Liver (tissue), 8 donors: ENCODE measurements at regions not wholly inside any gene's neighbourhood (a gene's known extent, or its start where the extent isn't known, plus 50 kb on each side); places are given as distances from the start of the nearest gene placed in this dataset.

Experiments used
- DNase-seq: peaks from one replicate; pipeline ENCODE4 v3.0.0-alpha.2; 2017; ENCODE audit warnings: low spot score
- H3K27ac ChIP-seq, 2 donors: one replicate each; pipeline ENCODE4 v1.7.0; 2013; ENCODE audit warnings: inconsistent platforms in 2 of 2, low read length in 2 of 2, control low read depth in 1 of 2, low read depth in 1 of 2, mild to moderate bottlenecking in 1 of 2
- H3K27me3 ChIP-seq, 4 donors: one replicate each; pipeline versions ENCODE4 v1.6.1 to v1.7.0; 2013; ENCODE audit warnings: low read length in 3 of 4, inconsistent platforms in 1 of 4, mild to moderate bottlenecking in 1 of 4, moderate library complexity in 1 of 4; ENCODE audit not compliant: control insufficient read depth in 4 of 4, insufficient read depth in 4 of 4
- H3K36me3 ChIP-seq, 4 donors: one replicate each; pipeline versions ENCODE4 v1.6.1 to v1.7.0; 2013; ENCODE audit warnings: low read length in 3 of 4, mild to moderate bottlenecking in 3 of 4, low read depth in 1 of 4, moderate library complexity in 1 of 4; ENCODE audit not compliant: control insufficient read depth in 4 of 4, insufficient read depth in 3 of 4
- H3K4me1 ChIP-seq, 4 donors: one replicate each; pipeline versions ENCODE4 v1.6.1 to v1.7.0; 2013; ENCODE audit warnings: low read length in 3 of 4, mild to moderate bottlenecking in 3 of 4, moderate library complexity in 1 of 4; ENCODE audit not compliant: control insufficient read depth in 4 of 4, insufficient read depth in 4 of 4
- H3K4me3 ChIP-seq, 3 donors: one replicate each; pipeline versions ENCODE4 v1.6.1 to v1.7.0; 2013; ENCODE audit warnings: low read length in 3 of 3, control low read depth in 1 of 3, low read depth in 1 of 3, mild to moderate bottlenecking in 1 of 3
- H3K9ac ChIP-seq, 2 donors: one replicate each; pipeline ENCODE4 v1.7.0; 2013; ENCODE audit warnings: low read length in 2 of 2, mild to moderate bottlenecking in 2 of 2, moderate library complexity in 2 of 2, control low read depth in 1 of 2, low read depth in 1 of 2
- H3K9me3 ChIP-seq, 4 donors: one replicate each; pipeline versions ENCODE4 v1.6.1 to v1.7.0; 2013; ENCODE audit warnings: low read length in 3 of 4; ENCODE audit not compliant: control insufficient read depth in 4 of 4
- EGR1 ChIP-seq, 2 donors: IDR thresholded peaks; 2 replicates each; pipeline ENCODE4 v1.6.1; 2016 to 2018; ENCODE audit warnings: antibody characterized with exemption in 2 of 2, low read depth in 2 of 2
- FOXA1 ChIP-seq: IDR thresholded peaks from 2 replicates; pipeline ENCODE4 v1.6.1; 2016; ENCODE audit warnings: antibody characterized with exemption
- FOXA2 ChIP-seq: IDR thresholded peaks from 2 replicates; pipeline ENCODE4 v1.6.1; 2016; ENCODE audit warnings: antibody characterized with exemption
- GABPA ChIP-seq, 2 donors: IDR thresholded peaks in 1 of 2; conservative IDR thresholded peaks in 1 of 2; 2 replicates each; pipeline ENCODE4 v1.6.1; 2016; ENCODE audit warnings: antibody characterized with exemption in 2 of 2, mild to moderate bottlenecking in 1 of 2, moderate library complexity in 1 of 2
- HNF4A ChIP-seq, 2 donors: conservative IDR thresholded peaks; 2 replicates each; pipeline ENCODE4 v1.6.1; 2016; ENCODE audit warnings: antibody characterized with exemption in 2 of 2, mild to moderate bottlenecking in 2 of 2
- HNF4G ChIP-seq: IDR thresholded peaks from 2 replicates; pipeline ENCODE4 v1.6.1; 2016; ENCODE audit warnings: antibody characterized with exemption
- JUND ChIP-seq, 2 donors: IDR thresholded peaks; 2 replicates each; pipeline ENCODE4 v1.6.1; 2016; ENCODE audit warnings: antibody characterized with exemption in 2 of 2
- NR2F2 ChIP-seq: IDR thresholded peaks from 2 replicates; pipeline ENCODE4 v1.6.1; 2016; ENCODE audit warnings: antibody characterized with exemption
- RAD21 ChIP-seq, 2 donors: IDR thresholded peaks; 2 replicates each; pipeline ENCODE4 v1.6.1; 2016; ENCODE audit warnings: antibody characterized with exemption in 2 of 2, mild to moderate bottlenecking in 2 of 2
- RXRA ChIP-seq, 2 donors: IDR thresholded peaks; 2 replicates each; pipeline ENCODE4 v1.6.1; 2017 to 2018; ENCODE audit warnings: antibody characterized with exemption in 2 of 2, mild to moderate bottlenecking in 1 of 2
- SP1 ChIP-seq: IDR thresholded peaks from 2 replicates; pipeline ENCODE4 v1.6.1; 2018; ENCODE audit warnings: antibody characterized with exemption, mild to moderate bottlenecking
- TAF1 ChIP-seq: conservative IDR thresholded peaks from 2 replicates; pipeline ENCODE4 v1.6.1; 2016; ENCODE audit warnings: antibody characterized with exemption, mild to moderate bottlenecking
- YY1 ChIP-seq: IDR thresholded peaks from 2 replicates; pipeline ENCODE4 v1.6.1; 2016; ENCODE audit warnings: antibody characterized with exemption, mild to moderate bottlenecking
- WGBS: extraction: QIAGEN DNeasy Blood & Tissue Kit; methylation state at CpG from one replicate; pipeline ENCODE4 v1.1.7; 2013; 5-methylcytosine and 5-hydroxymethylcytosine counted together
- TF ChIP-seq, protein P1 (sequence below): IDR thresholded peaks from 2 replicates; pipeline ENCODE4 v1.6.1; 2016; ENCODE audit warnings: antibody characterized with exemption, mild to moderate bottlenecking
- TF ChIP-seq, protein P2 (sequence below): IDR thresholded peaks from 2 replicates; pipeline ENCODE4 v1.6.1; 2016; ENCODE audit warnings: antibody characterized with exemption
- TF ChIP-seq, protein P3 (sequence below): fragments of 150-350 bp; IDR thresholded peaks from 2 replicates; pipeline ENCODE4 v1.5.1; 2017; ENCODE audit warnings: improper control_type of control experiment, low read depth, low read length; ENCODE audit not compliant: missing input control
- TF ChIP-seq, protein P4 (sequence below): IDR thresholded peaks from 2 replicates; pipeline ENCODE4 v1.6.1; 2016; ENCODE audit warnings: antibody characterized with exemption
- TF ChIP-seq, protein P5 (sequence below): IDR thresholded peaks from 2 replicates; pipeline ENCODE4 v1.6.1; 2016; ENCODE audit warnings: antibody characterized with exemption
- donor health status: healthy.
- donor health status: healthy.
- donor health status: healthy.
- donor health status: healthy.
- donor health status: healthy.

DNA sequence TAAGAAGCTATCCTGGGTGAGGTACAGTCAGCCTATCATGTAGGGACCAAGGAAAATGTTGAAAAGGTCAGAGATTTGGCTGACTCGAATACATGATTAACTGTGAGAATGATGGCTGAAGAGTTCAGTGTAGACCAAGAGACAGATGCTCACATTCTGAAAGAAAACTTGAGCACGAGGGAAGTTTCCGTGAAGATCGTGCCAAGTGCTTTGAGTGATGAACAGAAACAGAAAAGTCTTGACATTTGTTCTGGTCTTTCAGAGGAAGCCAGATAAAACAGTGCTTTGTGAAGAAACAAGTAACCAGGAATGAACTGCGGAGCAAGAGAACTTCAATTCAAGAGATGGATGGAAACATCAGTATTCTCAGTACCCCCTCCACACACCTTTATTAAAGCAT lies 500.3 kb upstream of the SMIM21 start:
- DNase-seq: no peak
- Histone ChIP-seq H3K4me3 (no peak overlapping the region), H3K27ac (no peak overlapping the region), H3K9ac (no peak overlapping the region), H3K9me3 (no peaks in the 10 kb centered on the region), H3K4me1 (no peaks in the 10 kb centered on the region), H3K36me3 (no peaks in the 10 kb centered on the region), H3K27me3 (peaks cover 0 to 4% (median 2%) of the 10 kb centered on the region in 4 donors)
- no peak for TF ChIP-seq FOXA1
- no peak for TF ChIP-seq SP1
- TF ChIP-seq HNF4A (conservative IDR thresholded peaks at IDR 0.05): no peak
- TF ChIP-seq JUND (IDR thresholded peaks at IDR 0.05): no peak
- TF ChIP-seq TAF1: no peak
- no peak for TF ChIP-seq HNF4G
- TF ChIP-seq, protein P1, sequence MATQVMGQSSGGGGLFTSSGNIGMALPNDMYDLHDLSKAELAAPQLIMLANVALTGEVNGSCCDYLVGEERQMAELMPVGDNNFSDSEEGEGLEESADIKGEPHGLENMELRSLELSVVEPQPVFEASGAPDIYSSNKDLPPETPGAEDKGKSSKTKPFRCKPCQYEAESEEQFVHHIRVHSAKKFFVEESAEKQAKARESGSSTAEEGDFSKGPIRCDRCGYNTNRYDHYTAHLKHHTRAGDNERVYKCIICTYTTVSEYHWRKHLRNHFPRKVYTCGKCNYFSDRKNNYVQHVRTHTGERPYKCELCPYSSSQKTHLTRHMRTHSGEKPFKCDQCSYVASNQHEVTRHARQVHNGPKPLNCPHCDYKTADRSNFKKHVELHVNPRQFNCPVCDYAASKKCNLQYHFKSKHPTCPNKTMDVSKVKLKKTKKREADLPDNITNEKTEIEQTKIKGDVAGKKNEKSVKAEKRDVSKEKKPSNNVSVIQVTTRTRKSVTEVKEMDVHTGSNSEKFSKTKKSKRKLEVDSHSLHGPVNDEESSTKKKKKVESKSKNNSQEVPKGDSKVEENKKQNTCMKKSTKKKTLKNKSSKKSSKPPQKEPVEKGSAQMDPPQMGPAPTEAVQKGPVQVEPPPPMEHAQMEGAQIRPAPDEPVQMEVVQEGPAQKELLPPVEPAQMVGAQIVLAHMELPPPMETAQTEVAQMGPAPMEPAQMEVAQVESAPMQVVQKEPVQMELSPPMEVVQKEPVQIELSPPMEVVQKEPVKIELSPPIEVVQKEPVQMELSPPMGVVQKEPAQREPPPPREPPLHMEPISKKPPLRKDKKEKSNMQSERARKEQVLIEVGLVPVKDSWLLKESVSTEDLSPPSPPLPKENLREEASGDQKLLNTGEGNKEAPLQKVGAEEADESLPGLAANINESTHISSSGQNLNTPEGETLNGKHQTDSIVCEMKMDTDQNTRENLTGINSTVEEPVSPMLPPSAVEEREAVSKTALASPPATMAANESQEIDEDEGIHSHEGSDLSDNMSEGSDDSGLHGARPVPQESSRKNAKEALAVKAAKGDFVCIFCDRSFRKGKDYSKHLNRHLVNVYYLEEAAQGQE: no peak
- TF ChIP-seq RAD21 (IDR thresholded peaks at IDR 0.05): no peak
- TF ChIP-seq YY1: no peak
- TF ChIP-seq EGR1 (IDR thresholded peaks at IDR 0.05; ENCODE audit: low read depth in 2 of 2): no peak
- TF ChIP-seq, protein P2, sequence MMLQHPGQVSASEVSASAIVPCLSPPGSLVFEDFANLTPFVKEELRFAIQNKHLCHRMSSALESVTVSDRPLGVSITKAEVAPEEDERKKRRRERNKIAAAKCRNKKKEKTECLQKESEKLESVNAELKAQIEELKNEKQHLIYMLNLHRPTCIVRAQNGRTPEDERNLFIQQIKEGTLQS: no peak
- TF ChIP-seq FOXA2: no peak
- TF ChIP-seq, protein P3, sequence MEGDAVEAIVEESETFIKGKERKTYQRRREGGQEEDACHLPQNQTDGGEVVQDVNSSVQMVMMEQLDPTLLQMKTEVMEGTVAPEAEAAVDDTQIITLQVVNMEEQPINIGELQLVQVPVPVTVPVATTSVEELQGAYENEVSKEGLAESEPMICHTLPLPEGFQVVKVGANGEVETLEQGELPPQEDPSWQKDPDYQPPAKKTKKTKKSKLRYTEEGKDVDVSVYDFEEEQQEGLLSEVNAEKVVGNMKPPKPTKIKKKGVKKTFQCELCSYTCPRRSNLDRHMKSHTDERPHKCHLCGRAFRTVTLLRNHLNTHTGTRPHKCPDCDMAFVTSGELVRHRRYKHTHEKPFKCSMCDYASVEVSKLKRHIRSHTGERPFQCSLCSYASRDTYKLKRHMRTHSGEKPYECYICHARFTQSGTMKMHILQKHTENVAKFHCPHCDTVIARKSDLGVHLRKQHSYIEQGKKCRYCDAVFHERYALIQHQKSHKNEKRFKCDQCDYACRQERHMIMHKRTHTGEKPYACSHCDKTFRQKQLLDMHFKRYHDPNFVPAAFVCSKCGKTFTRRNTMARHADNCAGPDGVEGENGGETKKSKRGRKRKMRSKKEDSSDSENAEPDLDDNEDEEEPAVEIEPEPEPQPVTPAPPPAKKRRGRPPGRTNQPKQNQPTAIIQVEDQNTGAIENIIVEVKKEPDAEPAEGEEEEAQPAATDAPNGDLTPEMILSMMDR: no peak
- TF ChIP-seq, protein P4, sequence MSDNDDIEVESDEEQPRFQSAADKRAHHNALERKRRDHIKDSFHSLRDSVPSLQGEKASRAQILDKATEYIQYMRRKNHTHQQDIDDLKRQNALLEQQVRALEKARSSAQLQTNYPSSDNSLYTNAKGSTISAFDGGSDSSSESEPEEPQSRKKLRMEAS: no peak
- TF ChIP-seq GABPA (IDR thresholded peaks at IDR 0.05 in 1 of 2, conservative IDR thresholded peaks at IDR 0.05 in 1 of 2): no peak
- TF ChIP-seq, protein P5, sequence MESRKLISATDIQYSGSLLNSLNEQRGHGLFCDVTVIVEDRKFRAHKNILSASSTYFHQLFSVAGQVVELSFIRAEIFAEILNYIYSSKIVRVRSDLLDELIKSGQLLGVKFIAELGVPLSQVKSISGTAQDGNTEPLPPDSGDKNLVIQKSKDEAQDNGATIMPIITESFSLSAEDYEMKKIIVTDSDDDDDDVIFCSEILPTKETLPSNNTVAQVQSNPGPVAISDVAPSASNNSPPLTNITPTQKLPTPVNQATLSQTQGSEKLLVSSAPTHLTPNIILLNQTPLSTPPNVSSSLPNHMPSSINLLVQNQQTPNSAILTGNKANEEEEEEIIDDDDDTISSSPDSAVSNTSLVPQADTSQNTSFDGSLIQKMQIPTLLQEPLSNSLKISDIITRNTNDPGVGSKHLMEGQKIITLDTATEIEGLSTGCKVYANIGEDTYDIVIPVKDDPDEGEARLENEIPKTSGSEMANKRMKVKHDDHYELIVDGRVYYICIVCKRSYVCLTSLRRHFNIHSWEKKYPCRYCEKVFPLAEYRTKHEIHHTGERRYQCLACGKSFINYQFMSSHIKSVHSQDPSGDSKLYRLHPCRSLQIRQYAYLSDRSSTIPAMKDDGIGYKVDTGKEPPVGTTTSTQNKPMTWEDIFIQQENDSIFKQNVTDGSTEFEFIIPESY: no peak
- no peak for TF ChIP-seq NR2F2
- no peak for TF ChIP-seq RXRA (IDR thresholded peaks at IDR 0.05)
- WGBS: 77% methylated on average over 5 of the region's 5 CpGs
